Lower leg skin (tissue), 4 donors: ENCODE measurements at regions not wholly inside any gene's neighbourhood (a gene's known extent, or its start where the extent isn't known, plus 50 kb on each side); places are given as distances from the start of the nearest gene placed in this dataset.

ENCODE experiments used
- DNase-seq, 2 donors: peaks; one replicate each; pipeline ENCODE4 v3.0.0-alpha.2; 2019; ENCODE audit warnings: low spot score in 2 of 2
- H3K4me3 ChIP-seq: fragments of 200-600 bp; sonication (generic); 2 replicates; pipeline ENCODE4 v1.5.1; 2017; ENCODE audit warnings: mild to moderate bottlenecking, low read depth; ENCODE audit not compliant: poor library complexity, severe bottlenecking
- POLR2A ChIP-seq, 2 donors: fragments of 450-650 bp; IDR thresholded peaks; one replicate each; pipeline ENCODE4 v1.6.1; 2016 to 2017; ENCODE audit warnings: antibody characterized with exemption in 2 of 2, mild to moderate bottlenecking in 1 of 2, moderate library complexity in 1 of 2
- WGBS, 2 donors: methylation state at CpG; one replicate each; pipeline ENCODE4 v1.1.5; 2018; 5-methylcytosine and 5-hydroxymethylcytosine counted together
- intact Hi-C: fragments of 100-400 bp; cut with DNase I; formaldehyde crosslinking; loops from one replicate; pipeline ENCODE4 v1.15.0; 2023; ENCODE audit warnings: low total_unique reads
- TF ChIP-seq, protein P1 (sequence below), 3 donors: fragments of 450-650 bp; IDR thresholded peaks; one replicate each; pipeline ENCODE4 v1.5.1; 2016; ENCODE audit warnings: antibody characterized with exemption in 3 of 3, mild to moderate bottlenecking in 3 of 3, moderate library complexity in 2 of 3

GRCh38 chr2:886072-887022 lies 64.3 kb upstream of the SNTG2 start:
- DNase-seq, result peak in 1 of 2 donors; percentile 8
- H3K4me3 ChIP-seq, result no peak overlapping the region
- TF ChIP-seq POLR2A (IDR thresholded peaks at IDR 0.05), result no peak
- TF ChIP-seq, protein P1, sequence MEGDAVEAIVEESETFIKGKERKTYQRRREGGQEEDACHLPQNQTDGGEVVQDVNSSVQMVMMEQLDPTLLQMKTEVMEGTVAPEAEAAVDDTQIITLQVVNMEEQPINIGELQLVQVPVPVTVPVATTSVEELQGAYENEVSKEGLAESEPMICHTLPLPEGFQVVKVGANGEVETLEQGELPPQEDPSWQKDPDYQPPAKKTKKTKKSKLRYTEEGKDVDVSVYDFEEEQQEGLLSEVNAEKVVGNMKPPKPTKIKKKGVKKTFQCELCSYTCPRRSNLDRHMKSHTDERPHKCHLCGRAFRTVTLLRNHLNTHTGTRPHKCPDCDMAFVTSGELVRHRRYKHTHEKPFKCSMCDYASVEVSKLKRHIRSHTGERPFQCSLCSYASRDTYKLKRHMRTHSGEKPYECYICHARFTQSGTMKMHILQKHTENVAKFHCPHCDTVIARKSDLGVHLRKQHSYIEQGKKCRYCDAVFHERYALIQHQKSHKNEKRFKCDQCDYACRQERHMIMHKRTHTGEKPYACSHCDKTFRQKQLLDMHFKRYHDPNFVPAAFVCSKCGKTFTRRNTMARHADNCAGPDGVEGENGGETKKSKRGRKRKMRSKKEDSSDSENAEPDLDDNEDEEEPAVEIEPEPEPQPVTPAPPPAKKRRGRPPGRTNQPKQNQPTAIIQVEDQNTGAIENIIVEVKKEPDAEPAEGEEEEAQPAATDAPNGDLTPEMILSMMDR (IDR thresholded peaks at IDR 0.05), result no peak
- intact Hi-C loops, result no loop called here
- WGBS, 2 donors, result 86 to 87% methylated on average over 34 of the region's 34 CpGs

DNA sequence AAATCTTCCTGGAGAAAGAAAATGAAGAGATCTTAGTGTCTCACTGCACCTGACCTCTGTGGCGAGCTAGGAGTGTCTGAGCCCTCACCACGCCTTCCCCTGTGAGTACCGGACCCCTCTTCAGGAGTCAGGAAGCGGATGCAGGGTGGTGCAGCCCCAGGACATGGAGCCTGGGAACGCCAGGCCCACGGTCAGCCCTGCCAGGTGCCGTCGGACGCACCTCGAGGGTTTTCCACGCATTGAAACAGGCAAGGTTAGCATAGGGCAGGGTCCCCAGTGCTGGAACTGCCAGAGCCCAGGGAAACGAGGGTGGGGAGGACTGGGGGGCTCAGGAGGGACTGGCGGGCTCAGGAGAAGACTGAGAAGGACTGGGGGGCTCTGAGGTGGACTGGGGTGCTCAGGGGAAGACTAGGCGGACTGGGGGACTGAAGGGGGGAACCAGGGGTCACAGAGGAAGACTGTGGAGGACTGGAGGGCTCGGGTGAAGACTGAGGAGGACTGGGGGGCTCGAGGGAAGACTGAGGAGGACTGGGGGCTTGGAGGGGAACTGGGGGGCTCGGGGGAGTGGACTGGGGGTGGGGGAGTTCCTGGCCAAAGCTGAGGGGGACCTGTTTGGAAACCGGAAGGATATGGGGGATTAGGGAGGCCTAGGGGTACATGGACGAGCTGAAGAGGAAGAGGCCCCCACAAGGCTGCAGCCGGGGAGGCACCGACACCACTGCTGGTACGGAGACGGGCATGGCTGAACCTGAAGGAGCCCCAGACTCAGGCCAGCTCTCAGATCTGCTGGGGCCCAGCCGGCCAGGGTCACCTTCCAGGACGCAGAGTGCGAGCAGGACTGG lies 65.2 kb upstream of the SNTG2 start:
- WGBS, 2 donors, result 78 to 81% methylated on average over 26 of the region's 26 CpGs
- DNase-seq, result peak in 1 of 2 donors; percentile 4

GRCh38 chr2:883803-884748 lies 66.6 kb upstream of the SNTG2 start:
- intact Hi-C loops, result no loop called here
- no peak overlapping the region for H3K4me3 ChIP-seq
- peak; percentile 3 to 50 for DNase-seq
- WGBS, 2 donors, result 33% methylated on average over 21 of the region's 21 CpGs
- TF ChIP-seq, protein P1 (IDR thresholded peaks at IDR 0.05), result no peak
- no peak for TF ChIP-seq POLR2A (IDR thresholded peaks at IDR 0.05)

More for the DNA sequence above, 65.2 kb upstream of the SNTG2 start:
- intact Hi-C loops, result no loop called here
- no peak overlapping the region for H3K4me3 ChIP-seq
- TF ChIP-seq, protein P1 (IDR thresholded peaks at IDR 0.05), result no peak
- TF ChIP-seq POLR2A (IDR thresholded peaks at IDR 0.05), result no peak

- peak; percentile 3 to 63 for DNase-seq
- intact Hi-C loops, result no loop called here
- H3K4me3 ChIP-seq, result no peak overlapping the region
- TF ChIP-seq POLR2A (IDR thresholded peaks at IDR 0.05), result no peak
- TF ChIP-seq, protein P1 (IDR thresholded peaks at IDR 0.05), result no peak
- WGBS, 2 donors, result 65 to 67% methylated on average over 14 of the region's 14 CpGs
Measured at GRCh38 chr2:883260-883802, 67.3 kb upstream of the SNTG2 start.
